ENCODE measurements at regions not wholly inside any gene's neighbourhood (a gene's known extent, or its start where the extent isn't known, plus 50 kb on each side); places are given as distances from the start of the nearest gene placed in this dataset.

GRCh38 chr7:18153183-18153748, 125.6 kb upstream of the PRPS1L1 start:
- DNase-seq: no peak

- DNase-seq: no peak
Measured at GRCh38 chr7:18154726-18155125, 127.1 kb upstream of the PRPS1L1 start.

- DNase-seq: no peak
Measured at GRCh38 chr7:18157233-18157632, 129.6 kb upstream of the PRPS1L1 start.

GRCh38 chr7:18162657-18163056, 135.0 kb upstream of the PRPS1L1 start:
- no peak for DNase-seq

- no peak for DNase-seq
Measured at GRCh38 chr7:18163091-18163490, 135.4 kb upstream of the PRPS1L1 start.

GRCh38 chr7:18165166-18165565, 137.5 kb upstream of the PRPS1L1 start:
- no peak for DNase-seq

GRCh38 chr7:18166002-18166401, 138.4 kb upstream of the PRPS1L1 start:
- DNase-seq: no peak

- no peak for DNase-seq
Measured at GRCh38 chr7:18167815-18168214, 140.2 kb upstream of the PRPS1L1 start.

GRCh38 chr7:18174996-18175395, 147.3 kb upstream of the PRPS1L1 start:
- no peak for DNase-seq

GRCh38 chr7:18175801-18176450, 148.3 kb upstream of the PRPS1L1 start:
- DNase-seq: no peak

GRCh38 chr7:18177129-18177814, 149.6 kb upstream of the PRPS1L1 start:
- DNase-seq: no peak

- no peak for DNase-seq
Measured at GRCh38 chr7:18177815-18178660, 150.4 kb upstream of the PRPS1L1 start.

- no peak for DNase-seq
Measured at GRCh38 chr7:18179093-18179492, 151.4 kb upstream of the PRPS1L1 start.

GRCh38 chr7:18180685-18181084, 153.0 kb upstream of the PRPS1L1 start:
- DNase-seq: no peak

- DNase-seq: no peak
Measured at GRCh38 chr7:18189500-18190126, 162.0 kb upstream of the PRPS1L1 start.

GRCh38 chr7:18191341-18191740, 163.7 kb upstream of the PRPS1L1 start:
- DNase-seq: no peak

GRCh38 chr7:18191862-18192625, 164.4 kb upstream of the PRPS1L1 start:
- DNase-seq: no peak

- no peak for DNase-seq
Measured at GRCh38 chr7:18194616-18195015, 167.0 kb upstream of the PRPS1L1 start.

GRCh38 chr7:18196638-18197037, 169.0 kb upstream of the PRPS1L1 start:
- no peak for DNase-seq

GRCh38 chr7:18198868-18199267, 171.2 kb upstream of the PRPS1L1 start:
- no peak for DNase-seq

GRCh38 chr7:18200266-18200665, 172.6 kb upstream of the PRPS1L1 start:
- peak; percentile 43 for DNase-seq

- peak; percentile 22 for DNase-seq
Measured at GRCh38 chr7:18200855-18201254, 173.2 kb upstream of the PRPS1L1 start.

Measured in tongue (tissue), 1 donor.